ACC112 (cell line): ENCODE measurements at regions not wholly inside any gene's neighbourhood (a gene's known extent, or its start where the extent isn't known, plus 50 kb on each side); places are given as distances from the start of the nearest gene placed in this dataset.
A peak's percentile ranks its signal among the peaks of the same experiment; 100 is the strongest.

ENCODE experiments used
- H2AFZ ChIP-seq: fragments of 200-600 bp; sonication (generic); one replicate; pipeline ENCODE4 v1.6.0; 2017; ENCODE audit warnings: antibody characterized with exemption, low read length; ENCODE audit not compliant: unreplicated experiment
- H3K27ac ChIP-seq: fragments of 200-600 bp; sonication (generic); 2 replicates; pipeline ENCODE4 v1.5.1; 2014; ENCODE audit warnings: low read depth, mild to moderate bottlenecking, antibody characterized with exemption, low read length, moderate library complexity
- H3K27me3 ChIP-seq: fragments of 200-600 bp; sonication (generic); 2 replicates; pipeline ENCODE4 v1.6.1; 2014; ENCODE audit warnings: mild to moderate bottlenecking, antibody characterized with exemption, low read length, moderate library complexity, mixed read lengths; ENCODE audit not compliant: insufficient read depth
- H3K36me3 ChIP-seq: fragments of 200-600 bp; sonication (generic); 2 replicates; pipeline ENCODE4 v1.6.1; 2016; ENCODE audit warnings: mild to moderate bottlenecking, antibody characterized with exemption, low read length, moderate library complexity, mixed read lengths; ENCODE audit not compliant: insufficient read depth
- H3K4me1 ChIP-seq: fragments of 200-600 bp; sonication (generic); one replicate; pipeline ENCODE4 v1.6.1; 2016; ENCODE audit warnings: low read length, mixed read lengths; ENCODE audit not compliant: insufficient read depth, unreplicated experiment, control insufficient read depth
- H3K4me3 ChIP-seq: fragments of 200-600 bp; sonication (generic); 2 replicates; pipeline ENCODE4 v1.5.1; 2014; ENCODE audit warnings: mild to moderate bottlenecking, low read depth, low read length
- H3K79me2 ChIP-seq: fragments of 200-600 bp; sonication (generic); one replicate; pipeline ENCODE4 v1.6.0; 2016; ENCODE audit warnings: low read length; ENCODE audit not compliant: control insufficient read depth, unreplicated experiment, insufficient read depth

DNA sequence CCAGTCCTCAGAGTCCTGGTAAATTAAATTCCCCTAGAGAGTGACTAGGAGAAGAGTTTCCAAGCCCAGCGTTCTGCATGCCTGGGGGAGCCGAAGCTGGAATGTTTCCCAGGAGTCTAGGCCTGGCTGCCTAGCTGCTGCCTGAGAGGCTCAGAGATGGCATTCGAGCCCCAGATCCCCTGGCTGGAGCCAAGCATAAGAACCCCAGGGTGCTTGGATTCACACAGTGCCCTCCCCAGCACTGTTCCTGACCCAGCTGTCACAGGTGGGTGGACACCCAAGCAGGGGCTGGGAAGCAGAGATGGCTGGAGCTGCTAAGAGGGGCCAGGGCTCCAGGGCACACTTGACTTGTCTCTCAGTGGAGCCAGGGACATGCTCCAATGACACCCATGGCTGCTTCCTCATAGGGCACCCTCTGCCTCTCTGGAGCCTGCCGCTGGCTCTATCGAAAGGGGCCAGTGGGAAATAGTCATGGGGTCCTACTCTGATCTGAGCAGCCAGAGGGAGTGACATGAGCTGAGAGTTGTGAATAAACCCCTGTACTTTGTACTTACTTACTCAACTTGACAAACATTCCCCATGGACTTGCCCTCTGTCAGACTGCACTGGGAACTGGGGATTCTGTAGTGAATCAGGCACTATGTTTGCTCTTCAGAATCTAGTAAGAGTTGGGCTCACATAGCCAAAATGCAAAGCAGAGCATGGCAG is 62.6 kb upstream of the XPA start:
- H3K4me3 ChIP-seq: no peak overlapping the region
- no peaks in the 10 kb centered on the region for H3K36me3 ChIP-seq
- H3K79me2 ChIP-seq: no peaks in the 10 kb centered on the region
- H2AFZ ChIP-seq: no peak overlapping the region
- H3K27ac ChIP-seq: no peak overlapping the region
- H3K27me3 ChIP-seq: peaks cover 87% of the 10 kb centered on the region
- no peaks in the 10 kb centered on the region for H3K4me1 ChIP-seq

GRCh38 chr9:97761056-97761598 is 64.0 kb upstream of the XPA start:
- Histone ChIP-seq H3K36me3 (no peaks in the 10 kb centered on the region), H3K79me2 (no peaks in the 10 kb centered on the region), H3K27me3 (peaks cover 87% of the 10 kb centered on the region), H3K27ac (no peak overlapping the region), H2AFZ (no peak overlapping the region), H3K4me3 (no peak overlapping the region), H3K4me1 (peaks cover 2% of the 10 kb centered on the region)

DNA sequence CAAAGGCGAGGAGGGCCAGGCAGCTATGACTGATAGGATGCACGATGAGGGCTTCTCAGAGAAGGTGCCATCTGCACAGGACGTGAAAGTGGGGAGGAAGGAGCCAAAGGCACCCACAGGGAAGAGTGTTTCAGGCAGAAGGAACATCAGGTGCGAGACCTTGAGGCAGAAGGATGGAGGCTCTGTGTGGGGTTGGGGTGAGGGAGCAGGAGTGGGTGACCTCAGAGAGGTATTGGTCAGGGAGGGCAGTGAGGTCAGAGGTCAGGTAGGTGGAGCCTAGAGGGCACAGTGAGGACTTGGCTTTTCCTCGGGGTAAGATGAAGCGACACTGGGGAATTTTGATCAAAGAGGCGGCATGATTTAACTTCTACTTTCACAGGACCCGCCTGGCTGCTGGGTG is 64.7 kb upstream of the XPA start:
- no peak overlapping the region for H3K4me3 ChIP-seq
- H3K27me3 ChIP-seq: peaks cover 80% of the 10 kb centered on the region
- H3K79me2 ChIP-seq: no peaks in the 10 kb centered on the region

GRCh38 chr9:97763874-97764273 is 66.7 kb upstream of the XPA start:
- Histone ChIP-seq H3K36me3 (no peaks in the 10 kb centered on the region), H3K79me2 (no peaks in the 10 kb centered on the region), H2AFZ (no peak overlapping the region), H3K27me3 (peaks cover 60% of the 10 kb centered on the region), H3K4me1 (peaks cover 7% of the 10 kb centered on the region), H3K4me3 (no peak overlapping the region), H3K27ac (no peak overlapping the region)

More for the DNA sequence above, 64.7 kb upstream of the XPA start:
- peaks cover 7% of the 10 kb centered on the region for H3K4me1 ChIP-seq
- H2AFZ ChIP-seq: no peak overlapping the region
- no peak overlapping the region for H3K27ac ChIP-seq
- H3K36me3 ChIP-seq: no peaks in the 10 kb centered on the region

DNA sequence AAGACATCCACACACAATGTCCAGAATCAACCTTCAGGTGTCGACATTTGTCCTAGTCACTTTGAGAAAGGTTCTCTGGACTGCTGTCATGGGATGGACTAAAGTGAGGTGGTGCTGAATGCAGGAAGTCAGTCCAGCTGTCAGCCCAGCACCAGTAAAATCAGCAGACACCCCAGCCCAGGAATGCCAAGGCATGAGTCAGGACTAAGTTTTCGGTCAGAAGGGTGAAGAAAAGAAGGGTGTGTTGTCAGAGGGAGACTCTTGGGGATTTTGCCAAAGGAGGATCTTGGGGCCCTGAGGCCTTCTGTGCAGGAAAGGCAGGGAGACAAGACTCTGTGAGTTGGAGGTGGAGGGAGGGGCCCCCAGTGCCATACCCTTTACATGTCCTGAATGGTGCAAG is 69.0 kb upstream of the XPA start:
- Histone ChIP-seq H3K27me3 (peaks cover 56% of the 10 kb centered on the region), H2AFZ (no peak overlapping the region), H3K36me3 (no peaks in the 10 kb centered on the region), H3K27ac (no peak overlapping the region), H3K79me2 (no peaks in the 10 kb centered on the region), H3K4me1 (peaks cover 12% of the 10 kb centered on the region), H3K4me3 (no peak overlapping the region)

GRCh38 chr9:97766610-97767009 is 69.5 kb upstream of the XPA start:
- peaks cover 12% of the 10 kb centered on the region for H3K4me1 ChIP-seq
- no peak overlapping the region for H2AFZ ChIP-seq
- no peak overlapping the region for H3K27ac ChIP-seq
- no peaks in the 10 kb centered on the region for H3K79me2 ChIP-seq
- no peak overlapping the region for H3K4me3 ChIP-seq
- peaks cover 55% of the 10 kb centered on the region for H3K27me3 ChIP-seq
- H3K36me3 ChIP-seq: no peaks in the 10 kb centered on the region

DNA sequence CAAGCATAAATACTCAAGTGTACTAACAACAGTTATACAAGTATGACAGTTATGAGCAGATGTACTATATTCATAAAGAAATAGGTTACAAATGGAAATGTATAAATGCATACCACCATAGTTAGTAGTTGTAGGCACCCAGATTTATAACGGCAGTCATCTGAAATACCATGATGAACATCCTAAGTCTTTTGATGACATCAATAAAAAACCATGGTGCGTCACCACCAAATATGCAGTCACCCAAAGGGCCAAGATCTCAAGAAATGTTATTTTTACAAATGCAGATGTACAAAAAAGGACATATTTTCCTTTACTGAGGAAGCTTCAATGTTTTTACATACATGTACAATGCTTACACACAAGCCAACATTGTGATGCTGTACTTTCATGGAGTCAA is 70.8 kb upstream of the XPA start:
- H3K36me3 ChIP-seq: no peaks in the 10 kb centered on the region
- no peak overlapping the region for H2AFZ ChIP-seq
- peaks cover 12% of the 10 kb centered on the region for H3K4me1 ChIP-seq
- no peaks in the 10 kb centered on the region for H3K79me2 ChIP-seq
- no peak overlapping the region for H3K27ac ChIP-seq
- H3K4me3 ChIP-seq: no peak overlapping the region
- peaks cover 42% of the 10 kb centered on the region for H3K27me3 ChIP-seq

DNA sequence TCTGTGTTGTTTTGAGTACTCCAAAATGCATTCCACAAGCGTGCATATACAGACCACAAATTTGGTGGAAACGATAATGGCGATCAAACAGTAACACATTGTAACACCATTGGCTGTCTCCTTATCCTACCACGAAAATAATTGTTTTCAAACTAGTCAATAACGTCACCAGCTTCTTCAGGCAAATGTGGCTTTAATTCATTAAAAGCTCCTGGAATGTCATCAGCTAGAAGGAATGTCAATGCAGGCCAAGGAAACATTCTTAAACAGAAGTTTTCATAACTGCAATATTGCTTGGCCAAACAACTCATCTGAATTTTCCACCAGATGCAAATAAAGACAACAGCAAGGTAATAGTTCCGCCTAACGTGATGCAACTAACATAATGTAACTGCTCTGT is 71.6 kb upstream of the XPA start:
- no peak overlapping the region for H2AFZ ChIP-seq
- H3K27ac ChIP-seq: no peak overlapping the region
- no peaks in the 10 kb centered on the region for H3K36me3 ChIP-seq
- no peak overlapping the region for H3K4me3 ChIP-seq
- peaks cover 17% of the 10 kb centered on the region for H3K4me1 ChIP-seq
- H3K27me3 ChIP-seq: peaks cover 34% of the 10 kb centered on the region
- no peaks in the 10 kb centered on the region for H3K79me2 ChIP-seq

DNA sequence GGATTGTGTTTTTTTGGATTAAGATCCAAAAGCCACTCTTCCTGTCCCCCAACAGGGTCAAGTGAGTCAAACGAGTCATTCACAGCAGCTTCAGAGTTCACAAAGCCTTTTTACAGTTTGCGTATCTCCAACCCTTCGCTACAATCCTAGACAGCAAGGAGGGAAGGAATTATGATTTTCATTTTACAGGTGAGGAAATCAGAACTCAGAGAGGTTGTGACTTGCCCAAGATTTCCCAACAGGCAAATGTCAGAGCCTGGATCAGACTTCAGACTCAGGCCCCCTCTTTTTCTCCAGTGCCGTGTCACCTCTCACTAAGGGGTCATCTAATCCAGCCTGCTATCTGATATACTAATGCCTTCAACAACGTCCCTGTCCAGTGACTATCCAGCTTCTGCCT is 72.1 kb upstream of the XPA start:
- Histone ChIP-seq H2AFZ (peak overlapping the region; percentile 23), H3K4me1 (peaks cover 20% of the 10 kb centered on the region), H3K27ac (no peak overlapping the region)

DNA sequence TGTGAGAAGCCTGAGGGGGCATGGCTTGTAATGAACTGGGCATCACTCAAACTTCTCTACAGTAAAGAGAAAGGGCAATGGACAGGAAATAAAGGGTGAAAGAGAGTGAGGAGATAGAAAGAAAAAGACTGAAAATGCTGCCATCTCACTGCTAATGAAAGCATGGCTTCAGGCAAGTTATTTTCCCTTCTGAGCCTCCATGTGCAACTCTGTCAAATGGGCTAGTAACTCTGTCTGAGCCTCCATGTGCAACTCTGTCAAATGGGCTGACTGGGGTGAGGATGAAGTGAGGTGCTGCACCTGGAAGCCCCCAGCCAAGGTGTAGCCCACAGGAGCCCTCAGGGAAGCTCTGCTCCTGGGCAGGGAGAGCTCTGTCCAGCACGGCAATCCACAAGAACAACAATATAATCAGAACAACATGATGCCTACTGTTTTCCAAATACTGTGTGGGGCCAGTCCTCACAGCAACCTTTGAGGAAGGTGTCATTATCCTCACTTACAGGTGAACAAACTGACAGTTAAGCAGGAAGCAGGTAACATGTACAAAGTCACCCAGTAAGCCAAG is 73.8 kb upstream of the XPA start:
- H3K79me2 ChIP-seq: no peaks in the 10 kb centered on the region
- no peak overlapping the region for H2AFZ ChIP-seq
- peaks cover 27% of the 10 kb centered on the region; the same call in 1 of the 2 replicates for H3K27me3 ChIP-seq
- peaks cover 20% of the 10 kb centered on the region for H3K4me1 ChIP-seq
- no peaks in the 10 kb centered on the region for H3K36me3 ChIP-seq
- H3K4me3 ChIP-seq: no peak overlapping the region
- H3K27ac ChIP-seq: no peak overlapping the region

More for the DNA sequence above, 72.1 kb upstream of the XPA start:
- Histone ChIP-seq H3K79me2 (no peaks in the 10 kb centered on the region), H3K36me3 (no peaks in the 10 kb centered on the region), H3K27me3 (peaks cover 30% of the 10 kb centered on the region; the same call in 1 of the 2 replicates), H3K4me3 (no peak overlapping the region)

GRCh38 chr9:97771641-97772040 is 74.5 kb upstream of the XPA start:
- Histone ChIP-seq H3K36me3 (no peaks in the 10 kb centered on the region), H3K4me3 (no peak overlapping the region), H3K79me2 (no peaks in the 10 kb centered on the region), H2AFZ (no peak overlapping the region), H3K4me1 (peaks cover 13% of the 10 kb centered on the region), H3K27ac (no peak overlapping the region), H3K27me3 (peaks cover 29% of the 10 kb centered on the region; the same call in 1 of the 2 replicates)
